Thymus (tissue), 11 donors: ENCODE measurements at regions not wholly inside any gene's neighbourhood (a gene's known extent, or its start where the extent isn't known, plus 50 kb on each side); places are given as distances from the start of the nearest gene placed in this dataset.
A peak's percentile ranks its signal among the peaks of the same experiment; 100 is the strongest.

Source experiments
- DNase-seq, 9 donors: peaks; one replicate each; pipeline ENCODE4 v3.0.0-alpha.2; 2013; ENCODE audit warnings: low spot score in 9 of 9, low read depth in 6 of 9, missing footprints in 1 of 9
- H3K27ac ChIP-seq, 2 donors: one replicate each; pipeline ENCODE4 v1.5.1; 2013; ENCODE audit warnings: control low read depth in 1 of 2, low read depth in 1 of 2, low read length in 1 of 2, mild to moderate bottlenecking in 1 of 2, moderate library complexity in 1 of 2
- H3K27me3 ChIP-seq, 2 donors: one replicate each; pipeline ENCODE4 v1.5.1; 2013; ENCODE audit warnings: low read length in 1 of 2; ENCODE audit not compliant: control insufficient read depth in 2 of 2, insufficient read depth in 1 of 2
- H3K36me3 ChIP-seq, 2 donors: one replicate each; pipeline ENCODE4 v1.5.1; 2013; ENCODE audit warnings: low read length in 1 of 2, mild to moderate bottlenecking in 1 of 2, moderate library complexity in 1 of 2; ENCODE audit not compliant: control insufficient read depth in 2 of 2, insufficient read depth in 2 of 2
- H3K4me1 ChIP-seq, 2 donors: one replicate each; pipeline ENCODE4 v1.5.1; 2013; ENCODE audit warnings: low read length in 2 of 2; ENCODE audit not compliant: control insufficient read depth in 2 of 2, insufficient read depth in 2 of 2
- H3K4me3 ChIP-seq, 2 donors: one replicate each; pipeline ENCODE4 v1.5.1; 2013; ENCODE audit warnings: low read length in 2 of 2, control low read depth in 1 of 2, mild to moderate bottlenecking in 1 of 2
- H3K9me3 ChIP-seq, 2 donors: one replicate each; pipeline ENCODE4 v1.5.1; 2013; ENCODE audit warnings: low read length in 1 of 2, mild to moderate bottlenecking in 1 of 2; ENCODE audit not compliant: control insufficient read depth in 2 of 2, insufficient read depth in 1 of 2
- WGBS: extraction: QIAGEN DNeasy Blood & Tissue Kit; methylation state at CpG from one replicate; pipeline ENCODE4 v1.1.7; 2013; 5-methylcytosine and 5-hydroxymethylcytosine counted together
- donor health status: healthy.

DNA sequence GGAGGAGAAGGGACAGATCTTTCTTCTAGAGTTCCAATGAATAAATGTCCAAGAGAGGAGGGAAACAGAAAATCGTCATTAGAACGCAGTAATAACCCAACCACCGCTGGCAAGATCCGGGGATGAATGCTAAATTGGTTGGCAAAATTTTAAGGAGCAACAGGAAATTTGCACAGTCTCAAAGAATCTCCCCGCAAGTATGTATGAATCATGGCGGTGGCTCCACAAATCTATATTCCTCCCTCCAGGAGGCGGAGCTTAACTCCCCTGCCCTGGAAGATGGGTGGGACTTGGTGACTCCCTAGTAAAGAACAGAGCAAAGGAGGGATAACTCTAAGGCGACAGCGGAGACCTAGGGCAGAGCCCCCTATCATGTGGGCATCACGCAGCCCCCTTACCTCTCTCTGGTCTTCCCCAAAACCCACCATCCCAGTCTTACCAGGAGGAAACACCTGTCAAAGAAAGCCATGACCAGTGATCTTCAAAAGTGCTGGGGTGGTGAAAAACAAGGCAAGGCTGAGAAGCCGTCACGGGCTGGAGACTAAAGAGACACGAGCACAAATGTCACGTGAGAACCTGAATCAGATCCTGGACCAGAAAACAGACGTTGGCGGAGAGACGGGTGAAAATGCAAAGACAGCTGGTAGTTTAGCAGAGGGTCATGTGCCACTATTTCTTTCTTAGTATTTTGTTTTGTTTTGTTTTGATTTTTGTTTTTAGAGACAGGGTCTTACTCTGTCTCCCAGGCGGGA is 125.8 kb downstream of the NCOR2 start:
- WGBS: 76% methylated on average over 18 of the region's 18 CpGs

DNA sequence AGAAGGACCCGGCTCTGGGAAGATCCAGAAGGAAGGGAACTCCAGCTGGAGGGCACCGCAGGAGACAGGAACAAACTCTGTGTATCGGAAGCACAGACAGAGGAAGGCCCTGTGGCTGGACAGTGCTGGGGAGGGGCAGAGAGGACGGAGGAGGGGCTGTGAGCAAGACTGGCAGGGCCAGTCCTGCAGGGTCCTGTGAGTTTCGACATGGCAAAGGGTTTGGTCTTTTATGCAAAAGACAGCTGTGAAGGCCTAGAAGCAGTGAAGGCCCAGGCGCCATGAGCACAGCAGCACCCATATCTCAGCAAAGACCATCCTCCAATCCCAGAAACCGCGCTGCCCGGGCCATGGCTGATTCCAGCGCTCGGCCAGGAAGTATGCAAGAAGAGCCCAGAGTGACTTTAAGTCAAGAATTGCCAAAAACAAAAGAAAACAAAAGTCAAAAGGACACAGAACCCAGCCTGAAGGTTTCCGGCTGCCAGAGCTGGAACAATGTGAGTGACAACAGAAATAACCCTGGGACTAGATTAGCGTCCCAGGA is 126.5 kb downstream of the NCOR2 start:
- no peak for DNase-seq
- H3K27ac ChIP-seq: no peak overlapping the region
- no peaks in the 10 kb centered on the region for H3K27me3 ChIP-seq
- H3K9me3 ChIP-seq: peaks cover 0 to 3% of the 10 kb centered on the region in 2 donors
- no peak overlapping the region for H3K4me3 ChIP-seq
- 98% methylated on average over 13 of the region's 13 CpGs for WGBS
- H3K4me1 ChIP-seq: peaks cover 9 to 36% of the 10 kb centered on the region in 2 donors
- H3K36me3 ChIP-seq: peaks cover 53 to 70% of the 10 kb centered on the region in 2 donors

More for the DNA sequence above, 125.8 kb downstream of the NCOR2 start:
- Histone ChIP-seq H3K36me3 (peaks cover 47 to 70% of the 10 kb centered on the region in 2 donors), H3K27me3 (no peaks in the 10 kb centered on the region), H3K9me3 (peaks cover 0 to 3% of the 10 kb centered on the region in 2 donors), H3K4me3 (no peak overlapping the region), H3K27ac (peak overlapping the region in 1 of 2 donors; percentile 73), H3K4me1 (peaks cover 9 to 36% of the 10 kb centered on the region in 2 donors)
- DNase-seq: peak in 3 of 9 donors; percentile 43 to 72 (median 50)

DNA sequence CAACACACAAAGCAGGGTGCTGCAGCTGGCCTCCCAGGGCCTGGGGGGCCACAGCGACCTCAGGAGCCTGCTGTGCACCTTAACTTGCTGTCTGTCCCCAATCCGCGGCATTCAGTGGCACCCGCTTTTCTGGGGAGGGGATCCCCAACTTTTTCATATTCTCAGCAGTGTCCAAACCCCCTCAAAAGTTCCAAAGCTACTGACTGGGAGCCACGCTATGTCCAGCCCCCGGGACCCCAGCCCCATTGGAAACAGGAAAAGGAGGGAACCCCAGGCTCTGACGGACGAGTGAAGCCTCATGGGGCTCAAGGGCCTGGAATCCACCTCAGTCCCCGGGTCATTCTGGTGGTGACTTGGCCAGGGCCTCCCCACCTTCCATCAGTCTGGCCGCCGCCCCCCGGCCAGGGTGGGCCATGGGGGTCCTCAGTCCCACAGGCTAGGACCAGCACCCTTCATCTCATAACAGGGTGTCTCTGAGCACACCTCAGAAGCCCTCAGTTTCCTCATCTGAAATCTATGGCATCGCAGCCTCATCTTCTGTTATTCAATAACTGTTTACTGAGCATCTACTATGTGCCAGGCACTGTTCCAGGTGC is 127.3 kb downstream of the NCOR2 start:
- Histone ChIP-seq H3K36me3 (peaks cover 51 to 68% of the 10 kb centered on the region in 2 donors), H3K4me3 (no peak overlapping the region), H3K27me3 (no peaks in the 10 kb centered on the region), H3K4me1 (peaks cover 9 to 36% of the 10 kb centered on the region in 2 donors), H3K9me3 (peaks cover 0 to 3% of the 10 kb centered on the region in 2 donors), H3K27ac (no peak overlapping the region)
- over 99% methylated on average over 13 of the region's 13 CpGs for WGBS
- DNase-seq: no peak

DNA sequence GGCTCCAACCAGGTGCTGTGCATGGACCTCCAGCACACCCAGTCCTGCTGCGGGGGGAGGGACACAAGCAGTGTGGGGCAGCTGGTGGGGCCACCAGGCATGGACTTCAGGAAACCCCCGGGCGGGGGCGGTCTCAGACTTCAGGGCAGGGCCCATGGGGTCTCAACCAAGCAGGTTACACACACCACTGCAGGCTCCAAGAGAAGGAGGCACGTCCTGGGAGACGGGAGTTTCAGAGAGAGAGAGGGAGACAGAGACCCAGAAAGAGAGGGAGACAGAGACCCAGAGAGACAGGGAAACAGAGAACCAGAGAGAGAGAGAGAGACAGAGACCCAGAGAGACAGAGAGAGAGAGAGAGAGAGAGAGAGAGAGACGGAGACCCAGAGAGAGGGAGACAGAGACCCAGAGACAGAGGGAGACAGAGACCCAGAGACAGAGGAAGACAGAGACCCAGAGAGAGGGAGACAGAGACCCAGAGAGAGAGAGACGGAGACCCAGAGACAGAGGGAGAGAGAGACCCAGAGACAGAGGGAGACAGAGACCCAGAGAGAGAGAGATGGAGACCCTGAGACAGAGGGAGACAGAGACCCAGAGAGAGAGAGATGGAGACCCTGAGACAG is 128.9 kb downstream of the NCOR2 start:
- H3K27me3 ChIP-seq: no peaks in the 10 kb centered on the region
- peaks cover 9 to 33% of the 10 kb centered on the region in 2 donors for H3K4me1 ChIP-seq
- H3K9me3 ChIP-seq: peaks cover 0 to 3% of the 10 kb centered on the region in 2 donors
- 87% methylated on average over 8 of the region's 8 CpGs for WGBS
- H3K36me3 ChIP-seq: peaks cover 56 to 65% of the 10 kb centered on the region in 2 donors
- H3K27ac ChIP-seq: peak overlapping the region in 1 of 2 donors; percentile 33
- DNase-seq: no peak
- H3K4me3 ChIP-seq: no peak overlapping the region

DNA sequence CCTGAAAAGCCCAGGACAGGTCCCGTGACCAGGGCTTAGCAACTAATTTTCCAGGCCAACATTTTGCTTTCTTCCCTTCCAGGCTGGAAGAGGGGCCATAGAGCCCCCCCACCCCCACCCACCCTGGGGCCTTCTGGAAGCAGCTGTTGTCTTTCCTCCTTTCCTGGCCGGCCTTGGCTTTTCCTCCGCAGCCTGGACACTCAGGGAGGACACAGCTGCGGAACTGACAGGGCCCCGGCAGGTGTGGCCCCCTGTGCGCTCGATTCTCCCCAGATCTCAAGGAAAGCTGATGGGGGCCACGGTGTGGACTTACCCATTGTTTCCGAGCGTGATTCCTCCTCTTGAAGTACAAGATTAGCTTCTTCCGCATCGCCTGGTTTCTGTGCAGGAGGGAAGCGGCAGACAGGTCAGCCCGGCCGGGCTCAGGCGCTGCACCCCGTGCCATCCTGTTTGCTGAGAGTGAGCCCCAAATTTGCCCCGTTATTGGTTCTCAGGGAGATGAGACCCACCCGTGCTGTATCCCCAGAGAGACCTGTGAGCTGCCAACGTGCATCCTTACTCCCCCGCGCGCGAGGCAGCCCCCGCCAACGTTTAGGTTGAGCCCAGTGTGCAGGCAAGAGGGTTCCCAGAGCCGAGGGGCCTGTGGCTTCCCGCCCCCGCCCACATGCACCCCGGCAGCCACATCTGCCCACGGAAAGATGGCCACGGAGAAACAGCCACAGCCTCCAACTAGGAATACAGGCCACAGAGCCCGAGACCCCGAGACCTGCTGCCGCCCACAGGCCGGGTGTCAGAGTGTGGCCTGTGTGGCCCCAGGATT is 129.6 kb downstream of the NCOR2 start:
- Histone ChIP-seq H3K4me1 (peaks cover 8 to 27% of the 10 kb centered on the region in 2 donors), H3K36me3 (peaks cover 58 to 67% of the 10 kb centered on the region in 2 donors), H3K4me3 (no peak overlapping the region), H3K9me3 (peaks cover 0 to 3% of the 10 kb centered on the region in 2 donors), H3K27me3 (no peaks in the 10 kb centered on the region), H3K27ac (no peak overlapping the region)
- 90% methylated on average over 36 of the region's 36 CpGs for WGBS
- DNase-seq: no peak

DNA sequence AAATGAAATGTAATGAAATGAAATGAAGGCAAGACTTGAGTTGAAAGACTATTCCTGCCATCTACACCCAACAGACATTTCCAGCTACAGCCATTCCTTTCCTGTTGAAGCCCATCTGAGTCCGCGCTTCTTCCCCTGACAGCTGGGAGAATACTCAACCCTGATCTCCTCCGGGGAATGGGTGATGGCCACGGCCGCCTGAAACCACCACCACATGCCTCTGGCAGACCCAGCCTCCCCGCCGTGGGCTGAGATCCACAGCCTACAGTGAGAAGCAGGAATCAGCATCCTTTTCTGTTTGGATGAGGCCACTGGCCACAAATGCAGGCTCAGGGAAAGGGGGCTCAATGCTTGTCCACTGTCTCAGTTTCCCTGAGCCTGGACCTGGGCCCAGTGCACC is 130.3 kb downstream of the NCOR2 start:
- no peak for DNase-seq
- Histone ChIP-seq H3K9me3 (peaks cover 0 to 3% of the 10 kb centered on the region in 2 donors), H3K27me3 (no peaks in the 10 kb centered on the region), H3K4me1 (peaks cover 1 to 20% of the 10 kb centered on the region in 2 donors), H3K4me3 (no peak overlapping the region), H3K27ac (no peak overlapping the region), H3K36me3 (peaks cover 57 to 66% of the 10 kb centered on the region in 2 donors)
- 95% methylated on average over 7 of the region's 7 CpGs for WGBS

DNA sequence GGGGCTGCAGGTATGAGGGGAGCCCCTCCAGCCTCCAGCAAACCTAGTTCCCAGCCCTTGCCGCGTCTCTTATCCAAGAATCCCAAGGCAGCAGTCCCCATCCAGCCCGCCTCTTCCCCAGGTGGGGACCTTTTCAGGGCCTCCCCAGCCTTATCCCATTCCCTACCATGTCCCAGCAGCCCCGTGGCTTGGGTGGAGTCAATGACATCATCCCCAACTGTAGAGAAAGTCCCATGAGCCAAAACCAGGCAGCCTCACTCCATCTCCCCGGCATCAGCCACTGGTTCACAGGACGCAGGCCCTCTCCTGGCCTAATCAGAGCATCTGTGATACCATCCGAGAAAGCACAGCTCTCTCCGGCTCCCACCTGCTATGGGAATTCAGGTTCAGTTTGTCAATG is 131.0 kb downstream of the NCOR2 start:
- WGBS: 95% methylated on average over 8 of the region's 8 CpGs
- peaks cover 0 to 3% of the 10 kb centered on the region in 2 donors for H3K9me3 ChIP-seq
- no peak overlapping the region for H3K4me3 ChIP-seq
- H3K36me3 ChIP-seq: peaks cover 57 to 66% of the 10 kb centered on the region in 2 donors
- H3K27me3 ChIP-seq: no peaks in the 10 kb centered on the region
- H3K4me1 ChIP-seq: peaks cover 0 to 13% of the 10 kb centered on the region in 2 donors
- no peak for DNase-seq
- no peak overlapping the region for H3K27ac ChIP-seq

DNA sequence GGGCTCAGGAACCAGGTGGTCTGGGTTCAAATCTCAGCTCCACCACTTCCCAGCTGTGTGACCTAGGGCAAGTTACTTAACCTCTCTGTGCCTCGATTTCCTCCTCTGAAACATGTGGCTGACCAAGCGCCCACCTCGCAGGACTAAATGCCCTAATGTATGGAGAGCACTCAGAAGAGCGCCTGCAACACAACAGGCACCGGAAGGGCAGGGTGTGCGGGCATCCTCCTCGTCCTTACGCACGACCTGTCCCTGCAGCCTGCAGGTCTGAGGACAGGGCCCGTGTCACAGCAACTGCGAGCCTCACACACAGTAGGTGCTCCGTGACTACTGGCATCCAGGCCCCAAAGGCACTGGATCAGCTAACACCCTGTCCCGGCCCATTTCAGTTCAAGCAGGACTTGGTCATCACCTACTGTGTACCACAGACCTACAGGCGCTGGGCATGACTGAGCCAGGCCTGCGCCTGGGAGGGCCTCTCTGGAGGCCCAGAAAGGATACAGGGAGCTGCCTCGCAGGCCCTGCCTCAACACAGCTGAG is 131.5 kb downstream of the NCOR2 start:
- Histone ChIP-seq H3K4me3 (no peak overlapping the region), H3K27ac (no peak overlapping the region), H3K27me3 (no peaks in the 10 kb centered on the region), H3K4me1 (peaks cover 0 to 8% of the 10 kb centered on the region in 2 donors), H3K9me3 (peaks cover 0 to 2% of the 10 kb centered on the region in 2 donors), H3K36me3 (peaks cover 55 to 62% of the 10 kb centered on the region in 2 donors)
- no peak for DNase-seq
- 99% methylated on average over 16 of the region's 16 CpGs for WGBS
